GDM1 (cell line): ENCODE measurements at regions not wholly inside any gene's neighbourhood (a gene's known extent, or its start where the extent isn't known, plus 50 kb on each side); places are given as distances from the start of the nearest gene placed in this dataset.
A peak's percentile ranks its signal among the peaks of the same experiment; 100 is the strongest.
"Not testable (repeated sequence)": the region's sequence is repeated elsewhere in the genome, so short reads cannot be mapped to it uniquely, and the experiment has no call there.

Experiments
- DNase-seq: peaks from one replicate; lab custom pipeline; 2025; lab: John Stamatoyannopoulos, UW

- DNase-seq, result no peak
These were observed 373.0 kb upstream of the CCNH start for GRCh38 chr5:87785554-87786335.

DNA sequence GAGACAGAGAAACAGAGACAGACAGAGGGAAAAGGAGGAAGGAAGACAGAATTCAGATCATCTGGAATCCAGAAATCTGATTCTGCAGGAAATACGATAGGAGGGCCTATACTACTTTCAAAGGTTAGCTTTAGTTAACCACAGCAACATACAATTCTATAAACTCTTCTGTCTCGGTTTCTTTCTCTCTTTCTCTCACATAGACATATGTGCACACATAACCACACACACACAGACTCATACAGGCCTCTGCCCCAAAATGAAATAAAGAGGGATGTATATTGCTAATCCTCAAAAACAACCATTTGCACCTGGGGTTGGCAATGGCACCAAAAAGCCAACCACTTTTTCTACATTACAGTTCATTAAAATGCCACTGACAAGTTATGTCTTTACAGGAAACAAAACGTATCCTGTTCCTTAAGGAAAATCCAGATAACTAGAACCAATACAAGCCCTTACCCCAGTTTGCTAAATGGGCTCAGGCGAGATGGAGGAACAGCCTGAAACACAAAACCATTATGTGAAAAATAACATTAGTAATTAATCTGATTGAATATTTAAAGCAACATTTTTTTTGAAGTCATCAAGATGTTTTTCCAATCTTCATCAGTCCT is 372.3 kb upstream of the CCNH start:
- DNase-seq, result no peak

- no peak for DNase-seq
These were observed 371.6 kb upstream of the CCNH start for GRCh38 chr5:87784311-87784710.

- DNase-seq, result no peak
These were observed 370.2 kb upstream of the CCNH start for GRCh38 chr5:87782916-87783315.

GRCh38 chr5:87781976-87782375 is 369.2 kb upstream of the CCNH start:
- DNase-seq, result no peak

- DNase-seq, result peak; percentile 58
These were observed 368.4 kb upstream of the CCNH start for GRCh38 chr5:87780831-87781760.

GRCh38 chr5:87778876-87779275 is 366.1 kb upstream of the CCNH start:
- DNase-seq, result no peak

- no peak for DNase-seq
These were observed 365.1 kb upstream of the CCNH start for GRCh38 chr5:87777877-87778276.

DNA sequence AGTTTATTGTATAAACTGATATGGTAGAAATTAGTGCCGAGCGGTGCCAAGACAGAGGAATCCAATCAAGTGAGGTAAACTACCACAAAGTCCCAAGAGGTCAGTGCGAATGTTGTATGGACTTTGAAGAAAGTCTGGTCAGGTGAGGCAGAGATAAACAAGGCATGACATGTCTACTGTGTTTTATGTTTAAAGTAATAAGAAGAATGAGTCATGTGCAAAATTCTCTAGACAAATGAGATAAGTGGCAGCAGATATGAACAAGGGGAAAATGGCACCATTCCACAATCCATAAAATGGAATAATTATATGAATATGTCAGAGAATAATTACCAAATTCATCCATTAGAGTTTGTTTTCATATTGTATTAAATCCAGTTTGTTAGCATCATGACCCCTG is 364.1 kb upstream of the CCNH start:
- DNase-seq, result no peak

DNA sequence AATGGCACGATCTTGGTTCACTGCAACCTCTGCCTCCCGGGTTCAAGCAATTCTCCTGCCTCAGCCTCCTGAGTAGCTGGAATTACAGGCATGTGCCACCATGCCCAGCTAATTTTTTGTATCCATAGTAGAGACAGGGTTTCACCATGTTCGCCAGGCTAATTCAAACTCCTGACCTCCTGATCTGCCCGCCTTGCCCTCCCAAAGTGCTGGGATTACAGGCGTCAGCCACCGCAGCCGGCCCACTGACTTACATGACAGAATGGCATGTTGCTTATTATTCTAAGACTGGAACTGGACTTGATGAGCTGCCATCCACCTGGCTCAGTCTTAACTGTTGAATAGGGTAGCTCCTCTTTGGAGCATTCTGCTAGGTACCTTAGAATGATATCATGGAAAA is 363.6 kb upstream of the CCNH start:
- DNase-seq, result not testable (repeated sequence)

- no peak for DNase-seq
These were observed 362.5 kb upstream of the CCNH start for GRCh38 chr5:87775228-87775627.

- no peak for DNase-seq
These were observed 362.1 kb upstream of the CCNH start for GRCh38 chr5:87774804-87775203.

- DNase-seq, result no peak
These were observed 357.9 kb upstream of the CCNH start for GRCh38 chr5:87770601-87771121.

GRCh38 chr5:87770016-87770570 is 357.4 kb upstream of the CCNH start:
- DNase-seq, result no peak

- no peak for DNase-seq
These were observed 356.4 kb upstream of the CCNH start for GRCh38 chr5:87769157-87769556.

DNA sequence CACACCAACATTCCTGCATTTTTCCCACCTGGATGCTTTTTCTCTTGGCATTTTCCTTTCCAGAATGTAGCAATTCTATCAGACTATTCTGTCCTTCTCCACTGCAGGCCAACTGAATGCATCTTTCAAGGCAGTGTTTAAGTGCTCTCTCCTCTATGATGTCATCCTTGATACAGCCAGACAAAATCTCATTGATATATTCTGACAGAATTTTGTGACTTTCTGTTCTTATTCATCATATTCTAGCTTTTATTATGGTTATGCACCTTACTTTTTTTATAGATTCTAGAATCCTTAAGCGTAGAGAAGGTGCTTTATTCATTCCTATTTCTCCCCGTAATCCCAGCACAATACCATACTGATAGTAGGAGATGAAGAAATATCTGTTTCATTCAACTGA is 355.5 kb upstream of the CCNH start:
- no peak for DNase-seq

- DNase-seq, result no peak
These were observed 352.3 kb upstream of the CCNH start for GRCh38 chr5:87765009-87765408.

GRCh38 chr5:87762631-87763030 is 349.9 kb upstream of the CCNH start:
- no peak for DNase-seq

- no peak for DNase-seq
These were observed 344.2 kb upstream of the CCNH start for GRCh38 chr5:87756951-87757350.

DNA sequence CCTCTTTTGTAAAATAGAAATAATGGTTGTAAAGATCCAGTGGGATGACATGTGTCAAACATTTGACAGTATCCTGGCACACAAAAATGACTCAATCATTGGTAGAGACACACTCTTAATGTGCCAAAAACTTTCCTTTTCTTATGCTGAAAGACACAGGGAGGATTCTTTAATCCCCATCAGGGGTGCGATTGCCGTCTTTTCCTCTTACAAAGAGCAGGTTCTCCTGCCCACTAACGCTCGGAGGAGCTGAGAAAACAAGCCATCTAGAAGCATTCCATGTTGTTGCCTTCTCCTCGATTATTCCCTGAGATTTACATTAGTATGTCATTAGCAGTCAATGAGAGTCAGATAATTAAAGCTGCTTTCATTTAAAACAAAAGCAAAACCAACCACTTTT is 342.6 kb upstream of the CCNH start:
- DNase-seq, result no peak

- DNase-seq, result no peak
These were observed 341.5 kb upstream of the CCNH start for GRCh38 chr5:87754009-87754757.
